HL-60 (cell line): ENCODE measurements at regions not wholly inside any gene's neighbourhood (a gene's known extent, or its start where the extent isn't known, plus 50 kb on each side); places are given as distances from the start of the nearest gene placed in this dataset.

Source experiments
- DNase-seq, 2 experiments: peaks; one replicate each; pipeline ENCODE4 v3.0.0-alpha.2; 2010 to 2020; ENCODE audit warnings: low read depth in 1 of 2, low spot score in 1 of 2
- H3K27ac ChIP-seq: fragments of 250-450 bp; sonication (Bioruptor Pico); replicated peaks from 2 replicates; pipeline ENCODE4 v1.5.1; 2020; ENCODE audit warnings: mild to moderate bottlenecking, moderate library complexity
- H3K27me3 ChIP-seq: fragments of 250-450 bp; sonication (Bioruptor Pico); 2 replicates; pipeline ENCODE4 v1.5.1; 2021; ENCODE audit warnings: mild to moderate bottlenecking, moderate library complexity; ENCODE audit not compliant: insufficient read depth, poor library complexity, severe bottlenecking
- H3K4me3 ChIP-seq: replicated peaks from 2 replicates; pipeline ENCODE4 v1.5.1; 2011; ENCODE audit warnings: mild to moderate bottlenecking, control low read depth, low read length; ENCODE audit not compliant: insufficient read depth
- CTCF ChIP-seq: IDR thresholded peaks from one replicate; pipeline ENCODE4 v1.5.1; 2011; ENCODE audit warnings: low read length, control low read depth, inconsistent platforms; ENCODE audit not compliant: insufficient read depth
- GABPA ChIP-seq: IDR thresholded peaks from 2 replicates; pipeline ENCODE4 v1.6.1; 2012; ENCODE audit warnings: low read depth
- POLR2AphosphoS5 ChIP-seq: IDR thresholded peaks from 2 replicates; pipeline ENCODE4 v1.6.1; 2012; ENCODE audit warnings: low read depth
- REST ChIP-seq: IDR thresholded peaks from 2 replicates; pipeline ENCODE4 v1.6.1; 2012; ENCODE audit warnings: low read depth; ENCODE audit not compliant: insufficient replicate concordance
- SPI1 ChIP-seq: IDR thresholded peaks from 2 replicates; pipeline ENCODE4 v1.6.1; 2012; ENCODE audit warnings: low read depth, mild to moderate bottlenecking, borderline replicate concordance

GRCh38 chr3:150327678-150328653 lies 80.1 kb upstream of the TSC22D2 start:
- TF ChIP-seq SPI1 (no peak), GABPA (no peak), POLR2AphosphoS5 (no peak), REST (no peak), CTCF (no peak)
- no peak for DNase-seq

GRCh38 chr3:150324788-150325187 lies 83.3 kb upstream of the TSC22D2 start:
- Histone ChIP-seq H3K4me3 (no peak overlapping the region), H3K27me3 (no peaks in the 10 kb centered on the region), H3K27ac (no peak overlapping the region)
- DNase-seq: no peak
- no peak for TF ChIP-seq REST
- TF ChIP-seq POLR2AphosphoS5: no peak
- no peak for TF ChIP-seq SPI1
- TF ChIP-seq CTCF: no peak
- TF ChIP-seq GABPA: no peak

More at GRCh38 chr3:150327678-150328653, 80.1 kb upstream of the TSC22D2 start:
- Histone ChIP-seq H3K4me3 (no peak overlapping the region), H3K27ac (no peak overlapping the region), H3K27me3 (no peaks in the 10 kb centered on the region)

DNA sequence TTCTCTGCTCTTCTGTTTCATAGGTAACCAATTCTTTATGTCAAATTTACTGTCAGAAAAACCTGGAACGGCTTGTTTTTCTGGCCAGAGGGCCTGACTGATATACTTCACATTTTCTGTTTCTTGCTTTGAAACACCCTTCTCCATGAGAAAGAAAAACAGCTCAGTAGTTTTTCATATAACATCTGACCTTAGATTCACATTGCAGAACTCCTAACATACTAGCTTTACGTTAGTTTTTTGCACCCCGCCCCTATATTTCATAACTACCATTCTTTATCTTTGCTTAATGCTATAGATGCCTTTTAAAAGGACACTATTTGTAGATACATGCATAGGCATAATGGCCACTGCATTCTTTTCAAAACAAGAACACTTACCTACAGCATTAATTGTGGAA lies 83.9 kb upstream of the TSC22D2 start:
- TF ChIP-seq GABPA: no peak
- no peak for TF ChIP-seq SPI1
- TF ChIP-seq POLR2AphosphoS5: no peak
- TF ChIP-seq CTCF: no peak
- TF ChIP-seq REST: no peak
- Histone ChIP-seq H3K27ac (no peak overlapping the region), H3K27me3 (no peaks in the 10 kb centered on the region), H3K4me3 (no peak overlapping the region)
- no peak for DNase-seq
